ENCODE measurements at regions not wholly inside any gene's neighbourhood (a gene's known extent, or its start where the extent isn't known, plus 50 kb on each side); places are given as distances from the start of the nearest gene placed in this dataset.

- ChIA-PET CTCF (no interaction called here), POLR2A (ENCODE audit: unreplicated experiment) (no interaction called here)
- Histone ChIP-seq H3K4ac (ENCODE audit: low read depth, low read length) (no peak overlapping the region), H3K79me1 (ENCODE audit: low read depth in 1 of 2, low read length in 2 of 2) (no peaks in the 10 kb centered on the region), H3K9ac (ENCODE audit: low read depth, low read length) (no peak overlapping the region), H3K4me3 (ENCODE audit: insufficient read depth, low read depth, low read length) (no peak overlapping the region), H4K5ac (ENCODE audit: low read depth, low read length) (no peak overlapping the region), H3K36me3 (ENCODE audit: control insufficient read depth, insufficient read depth, low read length) (no peaks in the 10 kb centered on the region), H3K56ac (ENCODE audit: extremely low read depth, insufficient read depth, low read length) (no peak overlapping the region), H3K27me3 (ENCODE audit: control insufficient read depth, insufficient read depth, low read length) (no peaks in the 10 kb centered on the region), H3K18ac (ENCODE audit: low read depth, low read length) (no peak overlapping the region), H2AK5ac (ENCODE audit: low read depth, low read length) (no peak overlapping the region), H3K9me3 (ENCODE audit: control insufficient read depth, insufficient read depth, low read length) (no peaks in the 10 kb centered on the region), H3K14ac (replicated peaks; ENCODE audit: low read depth, low read length) (no peak overlapping the region), H3K4me1 (ENCODE audit: control insufficient read depth, insufficient read depth, low read length) (no peaks in the 10 kb centered on the region), H3K4me2 (ENCODE audit: low read depth, low read length) (no peak overlapping the region), H2AK9ac (replicated peaks; ENCODE audit: low read depth, low read length, poor library complexity) (no peak overlapping the region), H2BK15ac (ENCODE audit: low read depth, low read length) (no peak overlapping the region), H4K91ac (ENCODE audit: insufficient read depth, low read depth, low read length) (no peak overlapping the region), H2BK20ac (ENCODE audit: low read depth, low read length) (no peak overlapping the region), H4K20me1 (ENCODE audit: insufficient read depth, low read length) (no peaks in the 10 kb centered on the region), H4K8ac (ENCODE audit: low read depth in 2 of 2, low read length in 2 of 2) (no peak overlapping the region), H3K9me1 (ENCODE audit: insufficient read depth, low read length) (no peaks in the 10 kb centered on the region), H3K27ac (ENCODE audit: insufficient read depth, low read length) (no peak overlapping the region), H2BK5ac (ENCODE audit: low read depth, low read length, poor library complexity, severe bottlenecking) (no peak overlapping the region), H3K23ac (ENCODE audit: low read depth, low read length) (no peak overlapping the region), H2AFZ (replicated peaks; ENCODE audit: low read length, poor library complexity) (no peak overlapping the region), H2BK120ac (ENCODE audit: low read depth, low read length) (no peak overlapping the region)
- no CpG with 5 or more reads among the region's 4 CpGs for WGBS, 2 experiments (ENCODE audit: extremely low coverage in 2 of 2, insufficient read length in 1 of 2)
- intact Hi-C loops (cut with micrococcal nuclease): no loop called here
- in situ Hi-C loops (cut with MboI; ENCODE audit: low sequenced_read_pairs): no loop called here
- BruUV-seq (replicated peaks): no TSS peak
- no peak for ATAC-seq (ENCODE audit: low read depth)
- dilution Hi-C loops (cut with HindIII; ENCODE audit: low sequenced_read_pairs, unreplicated experiment): no loop called here
- TF ChIP-seq MAFK (IDR thresholded peaks at IDR 0.05; ENCODE audit: low read depth, low read length) (no peak), NFE2L2 (IDR thresholded peaks at IDR 0.05; ENCODE audit: low read depth, low read length) (no peak), FOS (IDR thresholded peaks at IDR 0.05; ENCODE audit: low read depth, low read length) (no peak), RFX5 (IDR thresholded peaks at IDR 0.05; ENCODE audit: low read depth, low read length) (no peak), SMC3 (IDR thresholded peaks at IDR 0.05; ENCODE audit: low read depth, low read length) (no peak)
- no peak for DNase-seq
These were observed 521.0 kb downstream of the FUT8 start for GRCh38 chr14:65933400-65934069.
